ENCODE measurements at regions not wholly inside any gene's neighbourhood (a gene's known extent, or its start where the extent isn't known, plus 50 kb on each side); places are given as distances from the start of the nearest gene placed in this dataset.

- H3K4me1 ChIP-seq (ENCODE audit: control insufficient read depth in 2 of 2, insufficient read depth in 2 of 2, low read length in 2 of 2): peaks cover 0 to 3% of the 10 kb centered on the region in 2 donors
- H3K27me3 ChIP-seq (ENCODE audit: control insufficient read depth in 2 of 2, insufficient read depth in 2 of 2, low read length in 2 of 2): no peaks in the 10 kb centered on the region
- H3K4me3 ChIP-seq (ENCODE audit: low read length in 2 of 2): no peak overlapping the region
Observed at GRCh38 chr15:70274908-70275307, 177.2 kb upstream of the TLE3 start.

GRCh38 chr15:70274255-70274880, 176.7 kb upstream of the TLE3 start:
- Histone ChIP-seq H3K36me3 (ENCODE audit: control insufficient read depth in 2 of 2, insufficient read depth in 2 of 2, low read length in 2 of 2) (no peaks in the 10 kb centered on the region), H3K9ac (ENCODE audit: low read depth in 1 of 2, low read length in 2 of 2) (no peak overlapping the region), H3K4me1 (ENCODE audit: control insufficient read depth in 2 of 2, insufficient read depth in 2 of 2, low read length in 2 of 2) (peaks cover 0 to 3% of the 10 kb centered on the region in 2 donors), H3K4me3 (ENCODE audit: low read length in 2 of 2) (no peak overlapping the region), H3K27ac (ENCODE audit: low read depth in 2 of 2, low read length in 2 of 2) (no peak overlapping the region), H3K27me3 (ENCODE audit: control insufficient read depth in 2 of 2, insufficient read depth in 2 of 2, low read length in 2 of 2) (no peaks in the 10 kb centered on the region), H3K9me3 (ENCODE audit: control insufficient read depth in 2 of 2, low read length in 2 of 2) (no peaks in the 10 kb centered on the region)

More at GRCh38 chr15:70274908-70275307, 177.2 kb upstream of the TLE3 start:
- Histone ChIP-seq H3K9me3 (ENCODE audit: control insufficient read depth in 2 of 2, low read length in 2 of 2) (no peaks in the 10 kb centered on the region), H3K27ac (ENCODE audit: low read depth in 2 of 2, low read length in 2 of 2) (no peak overlapping the region), H3K36me3 (ENCODE audit: control insufficient read depth in 2 of 2, insufficient read depth in 2 of 2, low read length in 2 of 2) (no peaks in the 10 kb centered on the region), H3K9ac (ENCODE audit: low read depth in 1 of 2, low read length in 2 of 2) (no peak overlapping the region)

- no peak overlapping the region for H3K27ac ChIP-seq (ENCODE audit: low read depth in 2 of 2, low read length in 2 of 2)
- H3K36me3 ChIP-seq (ENCODE audit: control insufficient read depth in 2 of 2, insufficient read depth in 2 of 2, low read length in 2 of 2): no peaks in the 10 kb centered on the region
Observed at GRCh38 chr15:70273808-70274207, 176.1 kb upstream of the TLE3 start.

GRCh38 chr15:70272565-70273355, 175.0 kb upstream of the TLE3 start:
- Histone ChIP-seq H3K4me1 (ENCODE audit: control insufficient read depth in 2 of 2, insufficient read depth in 2 of 2, low read length in 2 of 2) (peaks cover 0 to 3% of the 10 kb centered on the region in 2 donors), H3K9ac (ENCODE audit: low read depth in 1 of 2, low read length in 2 of 2) (no peak overlapping the region), H3K36me3 (ENCODE audit: control insufficient read depth in 2 of 2, insufficient read depth in 2 of 2, low read length in 2 of 2) (no peaks in the 10 kb centered on the region), H3K27ac (ENCODE audit: low read depth in 2 of 2, low read length in 2 of 2) (no peak overlapping the region), H3K4me3 (ENCODE audit: low read length in 2 of 2) (no peak overlapping the region), H3K9me3 (ENCODE audit: control insufficient read depth in 2 of 2, low read length in 2 of 2) (no peaks in the 10 kb centered on the region), H3K27me3 (ENCODE audit: control insufficient read depth in 2 of 2, insufficient read depth in 2 of 2, low read length in 2 of 2) (no peaks in the 10 kb centered on the region)

More at GRCh38 chr15:70273808-70274207, 176.1 kb upstream of the TLE3 start:
- Histone ChIP-seq H3K9me3 (ENCODE audit: control insufficient read depth in 2 of 2, low read length in 2 of 2) (no peaks in the 10 kb centered on the region), H3K9ac (ENCODE audit: low read depth in 1 of 2, low read length in 2 of 2) (no peak overlapping the region), H3K4me3 (ENCODE audit: low read length in 2 of 2) (no peak overlapping the region), H3K27me3 (ENCODE audit: control insufficient read depth in 2 of 2, insufficient read depth in 2 of 2, low read length in 2 of 2) (no peaks in the 10 kb centered on the region), H3K4me1 (ENCODE audit: control insufficient read depth in 2 of 2, insufficient read depth in 2 of 2, low read length in 2 of 2) (peaks cover 0 to 3% of the 10 kb centered on the region in 2 donors)

- Histone ChIP-seq H3K36me3 (ENCODE audit: control insufficient read depth in 2 of 2, insufficient read depth in 2 of 2, low read length in 2 of 2) (no peaks in the 10 kb centered on the region), H3K9me3 (ENCODE audit: control insufficient read depth in 2 of 2, low read length in 2 of 2) (no peaks in the 10 kb centered on the region), H3K4me1 (ENCODE audit: control insufficient read depth in 2 of 2, insufficient read depth in 2 of 2, low read length in 2 of 2) (peaks cover 2 to 7% of the 10 kb centered on the region in 2 donors), H3K4me3 (ENCODE audit: low read length in 2 of 2) (no peak overlapping the region), H3K27ac (ENCODE audit: low read depth in 2 of 2, low read length in 2 of 2) (no peak overlapping the region), H3K9ac (ENCODE audit: low read depth in 1 of 2, low read length in 2 of 2) (no peak overlapping the region), H3K27me3 (ENCODE audit: control insufficient read depth in 2 of 2, insufficient read depth in 2 of 2, low read length in 2 of 2) (no peaks in the 10 kb centered on the region)
Observed at GRCh38 chr15:70271422-70272088, 173.8 kb upstream of the TLE3 start.

GRCh38 chr15:70270752-70271111, 173.0 kb upstream of the TLE3 start:
- Histone ChIP-seq H3K27ac (ENCODE audit: low read depth in 2 of 2, low read length in 2 of 2) (no peak overlapping the region), H3K9ac (ENCODE audit: low read depth in 1 of 2, low read length in 2 of 2) (no peak overlapping the region), H3K36me3 (ENCODE audit: control insufficient read depth in 2 of 2, insufficient read depth in 2 of 2, low read length in 2 of 2) (no peaks in the 10 kb centered on the region), H3K4me3 (ENCODE audit: low read length in 2 of 2) (no peak overlapping the region), H3K4me1 (ENCODE audit: control insufficient read depth in 2 of 2, insufficient read depth in 2 of 2, low read length in 2 of 2) (peaks cover 2 to 12% of the 10 kb centered on the region in 2 donors), H3K9me3 (ENCODE audit: control insufficient read depth in 2 of 2, low read length in 2 of 2) (no peaks in the 10 kb centered on the region), H3K27me3 (ENCODE audit: control insufficient read depth in 2 of 2, insufficient read depth in 2 of 2, low read length in 2 of 2) (no peaks in the 10 kb centered on the region)

GRCh38 chr15:70269991-70270751, 172.5 kb upstream of the TLE3 start:
- no peak overlapping the region for H3K4me3 ChIP-seq (ENCODE audit: low read length in 2 of 2)
- H3K36me3 ChIP-seq (ENCODE audit: control insufficient read depth in 2 of 2, insufficient read depth in 2 of 2, low read length in 2 of 2): no peaks in the 10 kb centered on the region
- no peak overlapping the region for H3K9ac ChIP-seq (ENCODE audit: low read depth in 1 of 2, low read length in 2 of 2)
- H3K4me1 ChIP-seq (ENCODE audit: control insufficient read depth in 2 of 2, insufficient read depth in 2 of 2, low read length in 2 of 2): peaks cover 2 to 12% of the 10 kb centered on the region in 2 donors
- no peaks in the 10 kb centered on the region for H3K27me3 ChIP-seq (ENCODE audit: control insufficient read depth in 2 of 2, insufficient read depth in 2 of 2, low read length in 2 of 2)
- no peaks in the 10 kb centered on the region for H3K9me3 ChIP-seq (ENCODE audit: control insufficient read depth in 2 of 2, low read length in 2 of 2)
- H3K27ac ChIP-seq (ENCODE audit: low read depth in 2 of 2, low read length in 2 of 2): no peak overlapping the region

GRCh38 chr15:70269311-70269911, 171.7 kb upstream of the TLE3 start:
- Histone ChIP-seq H3K4me1 (ENCODE audit: control insufficient read depth in 2 of 2, insufficient read depth in 2 of 2, low read length in 2 of 2) (peaks cover 5 to 12% of the 10 kb centered on the region in 2 donors), H3K4me3 (ENCODE audit: low read length in 2 of 2) (no peak overlapping the region), H3K9ac (ENCODE audit: low read depth in 1 of 2, low read length in 2 of 2) (no peak overlapping the region), H3K27me3 (ENCODE audit: control insufficient read depth in 2 of 2, insufficient read depth in 2 of 2, low read length in 2 of 2) (no peaks in the 10 kb centered on the region), H3K36me3 (ENCODE audit: control insufficient read depth in 2 of 2, insufficient read depth in 2 of 2, low read length in 2 of 2) (no peaks in the 10 kb centered on the region), H3K27ac (ENCODE audit: low read depth in 2 of 2, low read length in 2 of 2) (no peak overlapping the region), H3K9me3 (ENCODE audit: control insufficient read depth in 2 of 2, low read length in 2 of 2) (no peaks in the 10 kb centered on the region)

- Histone ChIP-seq H3K4me1 (ENCODE audit: control insufficient read depth in 2 of 2, insufficient read depth in 2 of 2, low read length in 2 of 2) (peaks cover 9 to 12% of the 10 kb centered on the region in 2 donors), H3K27ac (ENCODE audit: low read depth in 2 of 2, low read length in 2 of 2) (no peak overlapping the region), H3K9me3 (ENCODE audit: control insufficient read depth in 2 of 2, low read length in 2 of 2) (no peaks in the 10 kb centered on the region), H3K4me3 (ENCODE audit: low read length in 2 of 2) (no peak overlapping the region), H3K9ac (ENCODE audit: low read depth in 1 of 2, low read length in 2 of 2) (no peak overlapping the region), H3K27me3 (ENCODE audit: control insufficient read depth in 2 of 2, insufficient read depth in 2 of 2, low read length in 2 of 2) (no peaks in the 10 kb centered on the region), H3K36me3 (ENCODE audit: control insufficient read depth in 2 of 2, insufficient read depth in 2 of 2, low read length in 2 of 2) (no peaks in the 10 kb centered on the region)
Observed at GRCh38 chr15:70268698-70269251, 171.1 kb upstream of the TLE3 start.

Data from mucosa of rectum (tissue), 2 donors.